Ecto neural progenitor cell (in vitro differentiated cells): ENCODE measurements at regions not wholly inside any gene's neighbourhood (a gene's known extent, or its start where the extent isn't known, plus 50 kb on each side); places are given as distances from the start of the nearest gene placed in this dataset.

ENCODE experiments used
- DNase-seq: peaks from one replicate; pipeline ENCODE4 v3.0.0-alpha.2; 2018; ENCODE audit warnings: low spot score

- no peak for DNase-seq
Measured at GRCh38 chr7:35386816-35387706, 133.2 kb upstream of the TBX20 start.

GRCh38 chr7:35386082-35386815 lies 132.3 kb upstream of the TBX20 start:
- DNase-seq, result no peak

GRCh38 chr7:35384761-35385700 lies 131.1 kb upstream of the TBX20 start:
- no peak for DNase-seq

- DNase-seq, result no peak
Measured at GRCh38 chr7:35380739-35381224, 126.9 kb upstream of the TBX20 start.

GRCh38 chr7:35379481-35379880 lies 125.6 kb upstream of the TBX20 start:
- DNase-seq, result no peak

- no peak for DNase-seq
Measured at GRCh38 chr7:35375516-35375915, 121.6 kb upstream of the TBX20 start.

- DNase-seq, result peak; percentile 12
Measured at GRCh38 chr7:35374858-35375257, 121.0 kb upstream of the TBX20 start.

GRCh38 chr7:35371221-35371620 lies 117.3 kb upstream of the TBX20 start:
- DNase-seq, result no peak

- no peak for DNase-seq
Measured at GRCh38 chr7:35370687-35371086, 116.8 kb upstream of the TBX20 start.

- no peak for DNase-seq
Measured at GRCh38 chr7:35366167-35367155, 112.6 kb upstream of the TBX20 start.

- DNase-seq, result no peak
Measured at GRCh38 chr7:35365523-35365922, 111.6 kb upstream of the TBX20 start.

- DNase-seq, result no peak
Measured at GRCh38 chr7:35362341-35362740, 108.4 kb upstream of the TBX20 start.

GRCh38 chr7:35359423-35359822 lies 105.5 kb upstream of the TBX20 start:
- no peak for DNase-seq

GRCh38 chr7:35356495-35356894 lies 102.6 kb upstream of the TBX20 start:
- DNase-seq, result no peak

GRCh38 chr7:35355911-35356310 lies 102.0 kb upstream of the TBX20 start:
- DNase-seq, result no peak

- DNase-seq, result no peak
Measured at GRCh38 chr7:35355199-35355598, 101.3 kb upstream of the TBX20 start.

GRCh38 chr7:35353481-35353880 lies 99.6 kb upstream of the TBX20 start:
- DNase-seq, result no peak

GRCh38 chr7:35351466-35351865 lies 97.6 kb upstream of the TBX20 start:
- no peak for DNase-seq

GRCh38 chr7:35348611-35349400 lies 94.9 kb upstream of the TBX20 start:
- DNase-seq, result no peak

GRCh38 chr7:35342786-35343185 lies 88.9 kb upstream of the TBX20 start:
- DNase-seq, result no peak
